ENCODE measurements at regions not wholly inside any gene's neighbourhood (a gene's known extent, or its start where the extent isn't known, plus 50 kb on each side); places are given as distances from the start of the nearest gene placed in this dataset.
A peak's percentile ranks its signal among the peaks of the same experiment; 100 is the strongest.

DNA sequence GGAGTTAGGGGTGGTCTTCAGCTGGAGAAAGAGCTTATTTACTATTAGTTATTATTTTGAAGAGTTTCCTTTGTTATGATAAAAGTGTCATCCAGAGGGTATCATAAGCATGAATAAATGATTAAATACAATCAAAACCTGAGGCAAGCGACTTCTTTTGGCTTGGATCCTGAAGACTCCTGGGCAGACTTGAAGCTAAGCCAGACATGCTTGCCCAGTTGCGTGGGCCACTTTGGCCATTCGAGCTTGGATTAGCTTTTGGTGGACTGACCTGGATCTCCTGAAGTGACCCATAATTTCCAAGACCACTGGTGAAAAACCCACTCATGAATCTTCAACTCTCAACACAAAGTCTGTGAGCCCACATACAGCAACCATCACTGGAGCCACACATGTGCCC, 335.8 kb downstream of the NR2F1-AS1 start:
- Histone ChIP-seq H3K9me3 (no peaks in the 10 kb centered on the region), H3K27me3 (no peaks in the 10 kb centered on the region), H3K4me3 (no peak overlapping the region), H3K36me3 (no peaks in the 10 kb centered on the region), H3K4me1 (peaks cover 0 to 10% (median 0%) of the 10 kb centered on the region in 12 donors), H3K27ac (peak overlapping the region in 7 of 12 donors; percentile 6 to 45 (median 14))
- DNase-seq (no peak), ATAC-seq (no peak)
- WGBS, 4 donors = 81 to 90% (median 88%) methylated on average over 3 of the region's 3 CpGs
- TF ChIP-seq, protein P1, sequence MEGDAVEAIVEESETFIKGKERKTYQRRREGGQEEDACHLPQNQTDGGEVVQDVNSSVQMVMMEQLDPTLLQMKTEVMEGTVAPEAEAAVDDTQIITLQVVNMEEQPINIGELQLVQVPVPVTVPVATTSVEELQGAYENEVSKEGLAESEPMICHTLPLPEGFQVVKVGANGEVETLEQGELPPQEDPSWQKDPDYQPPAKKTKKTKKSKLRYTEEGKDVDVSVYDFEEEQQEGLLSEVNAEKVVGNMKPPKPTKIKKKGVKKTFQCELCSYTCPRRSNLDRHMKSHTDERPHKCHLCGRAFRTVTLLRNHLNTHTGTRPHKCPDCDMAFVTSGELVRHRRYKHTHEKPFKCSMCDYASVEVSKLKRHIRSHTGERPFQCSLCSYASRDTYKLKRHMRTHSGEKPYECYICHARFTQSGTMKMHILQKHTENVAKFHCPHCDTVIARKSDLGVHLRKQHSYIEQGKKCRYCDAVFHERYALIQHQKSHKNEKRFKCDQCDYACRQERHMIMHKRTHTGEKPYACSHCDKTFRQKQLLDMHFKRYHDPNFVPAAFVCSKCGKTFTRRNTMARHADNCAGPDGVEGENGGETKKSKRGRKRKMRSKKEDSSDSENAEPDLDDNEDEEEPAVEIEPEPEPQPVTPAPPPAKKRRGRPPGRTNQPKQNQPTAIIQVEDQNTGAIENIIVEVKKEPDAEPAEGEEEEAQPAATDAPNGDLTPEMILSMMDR (IDR thresholded peaks at IDR 0.05) = no peak
- no peak for TF ChIP-seq POLR2A (IDR thresholded peaks at IDR 0.05)
- intact Hi-C loops (cut with DNase I) = no loop called here

DNA sequence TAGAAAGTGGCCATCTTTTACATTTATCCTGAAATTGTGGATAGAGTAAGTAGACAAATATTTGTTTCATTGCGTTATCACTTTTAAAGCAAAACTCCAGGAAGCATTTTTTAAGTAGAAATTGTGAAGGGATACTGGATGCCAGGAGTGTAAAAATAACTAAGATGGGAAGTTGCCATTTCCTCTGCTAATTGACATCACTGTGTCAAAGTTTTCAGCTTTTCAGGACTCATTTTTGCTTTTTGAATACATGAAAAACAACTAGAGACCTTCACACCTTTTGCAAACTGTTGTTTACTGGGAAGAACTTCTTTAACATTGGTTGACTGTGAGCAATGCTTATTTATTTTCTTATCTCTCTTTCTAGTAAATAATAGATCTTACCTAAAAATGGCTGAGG, 337.5 kb downstream of the NR2F1-AS1 start:
- no peaks in the 10 kb centered on the region for H3K27me3 ChIP-seq
- H3K36me3 ChIP-seq = no peaks in the 10 kb centered on the region
- no peak for DNase-seq
- intact Hi-C loops (cut with DNase I) = no loop called here
- WGBS, 4 donors = 51 to 72% (median 59%) methylated on average over 1 of the region's 1 CpG
- no peak overlapping the region for H3K4me3 ChIP-seq
- TF ChIP-seq, protein P1 (IDR thresholded peaks at IDR 0.05) = no peak
- no peak for TF ChIP-seq POLR2A (IDR thresholded peaks at IDR 0.05)
- H3K9me3 ChIP-seq = no peaks in the 10 kb centered on the region
- no peak overlapping the region for H3K27ac ChIP-seq
- H3K4me1 ChIP-seq = peaks cover 0 to 10% (median 0%) of the 10 kb centered on the region in 12 donors
- no peak for ATAC-seq

DNA sequence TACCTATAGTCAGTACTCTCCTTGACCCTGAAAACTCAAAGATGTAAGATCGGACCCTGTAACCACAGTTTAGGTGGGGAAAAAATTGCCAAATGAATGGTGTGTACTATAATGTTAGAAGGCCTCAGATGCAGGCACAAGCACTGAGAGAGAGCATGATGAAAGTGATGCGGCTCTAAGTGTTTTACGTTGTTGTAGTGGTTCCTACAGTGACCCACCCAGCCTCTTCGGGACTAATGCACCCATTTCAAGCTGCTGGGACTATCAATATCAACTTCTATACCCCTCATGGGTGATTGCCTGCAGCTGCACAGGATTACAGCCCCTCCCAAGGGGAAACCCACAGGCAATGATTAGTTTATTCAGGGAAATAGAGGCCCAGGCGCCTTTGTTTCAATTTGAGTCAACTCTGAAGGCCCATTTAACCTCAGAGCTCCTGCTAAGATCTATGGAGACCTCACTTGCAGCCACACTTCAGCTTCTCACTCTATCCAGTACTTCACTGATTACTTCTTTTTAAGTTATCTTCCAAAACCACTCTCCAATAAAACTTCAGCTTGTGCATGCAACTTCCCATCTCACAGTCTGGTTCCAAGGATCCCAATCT, 340.7 kb downstream of the NR2F1-AS1 start:
- Histone ChIP-seq H3K27ac (no peak overlapping the region), H3K27me3 (no peaks in the 10 kb centered on the region), H3K36me3 (no peaks in the 10 kb centered on the region), H3K9me3 (no peaks in the 10 kb centered on the region), H3K4me3 (no peak overlapping the region), H3K4me1 (peaks cover 0 to 4% (median 0%) of the 10 kb centered on the region in 12 donors)
- intact Hi-C loops (cut with DNase I) = no loop called here
- TF ChIP-seq, protein P1 (IDR thresholded peaks at IDR 0.05) = no peak
- TF ChIP-seq POLR2A (IDR thresholded peaks at IDR 0.05) = no peak
- no peak for DNase-seq
- 91 to 97% (median 94%) methylated on average over 5 of the region's 5 CpGs for WGBS, 4 donors
- ATAC-seq = no peak

DNA sequence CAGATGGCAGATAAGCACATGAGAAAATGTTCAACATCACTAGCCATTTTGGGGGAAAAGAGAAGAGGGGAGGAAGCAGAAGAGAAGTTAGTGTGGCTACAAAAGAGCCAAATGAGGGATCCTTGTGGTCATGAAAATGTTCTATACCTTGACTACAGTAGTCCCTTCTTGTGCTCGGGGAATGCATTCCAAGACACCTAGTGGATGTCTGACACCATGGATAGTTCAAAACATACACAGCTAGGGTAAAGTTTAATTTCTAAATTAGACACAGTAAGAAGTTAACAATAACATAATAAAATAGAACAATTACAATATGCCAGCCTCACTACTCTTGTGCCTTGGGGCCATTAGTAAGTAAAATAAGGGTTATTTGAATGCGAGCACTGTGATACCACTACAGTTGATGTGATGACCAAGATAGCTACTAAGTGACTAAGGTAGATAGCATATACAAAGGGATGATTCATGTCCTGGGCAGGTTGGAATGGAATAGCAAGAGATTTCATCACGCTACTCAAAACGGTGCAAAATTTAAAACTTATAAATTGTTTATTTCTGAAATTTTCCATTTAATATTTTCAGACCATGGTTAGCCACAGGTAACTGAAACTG, 344.1 kb downstream of the NR2F1-AS1 start:
- H3K4me1 ChIP-seq = no peaks in the 10 kb centered on the region
- H3K27ac ChIP-seq = no peak overlapping the region
- H3K9me3 ChIP-seq = peaks cover 0 to 9% (median 0%) of the 10 kb centered on the region in 12 donors
- no peak for ATAC-seq
- no peak overlapping the region for H3K4me3 ChIP-seq
- no peak for DNase-seq
- intact Hi-C loops (cut with DNase I) = no loop called here
- H3K36me3 ChIP-seq = no peaks in the 10 kb centered on the region
- no peaks in the 10 kb centered on the region for H3K27me3 ChIP-seq
- 94 to 97% (median 96%) methylated on average over 4 of the region's 4 CpGs for WGBS, 4 donors
- no peak for TF ChIP-seq POLR2A (IDR thresholded peaks at IDR 0.05)
- TF ChIP-seq, protein P1 (IDR thresholded peaks at IDR 0.05) = no peak

Data from heart left ventricle (tissue), 16 donors.